ENCODE measurements at regions not wholly inside any gene's neighbourhood (a gene's known extent, or its start where the extent isn't known, plus 50 kb on each side); places are given as distances from the start of the nearest gene placed in this dataset.

- no peaks in the 10 kb centered on the region for H3K23me2 ChIP-seq (ENCODE audit: insufficient read length, low read depth, low read length, poor library complexity, severe bottlenecking)
- H3K4me2 ChIP-seq (ENCODE audit: insufficient read depth, insufficient read length, low read length), result no peak overlapping the region
- H3K27ac ChIP-seq (ENCODE audit: insufficient read length, low read depth, low read length), result no peak overlapping the region
- no peaks in the 10 kb centered on the region for H3K9me3 ChIP-seq (ENCODE audit: control insufficient read depth, low read depth, low read length)
- no peaks in the 10 kb centered on the region for H3K27me3 ChIP-seq (ENCODE audit: insufficient read depth, low read length)
- H3K79me2 ChIP-seq (ENCODE audit: insufficient read depth, low read length), result no peaks in the 10 kb centered on the region
- no peak overlapping the region for H2AK5ac ChIP-seq (ENCODE audit: insufficient read length, low read length)
- H3K9me3 Mint-ChIP-seq, result peaks cover 0 to 5% of the 10 kb centered on the region in 2 experiments; a peak in 3 of 5 replicates
- no CpG with 5 or more reads among the region's 3 CpGs for WGBS (ENCODE audit: extremely low coverage, insufficient read length, low lambda C conversion rate)
- no peak overlapping the region for H4K5ac ChIP-seq (ENCODE audit: insufficient read length, low read depth, low read length)
- no peak overlapping the region for H3K56ac ChIP-seq (ENCODE audit: insufficient read length, low read depth, low read length)
- H3K23ac ChIP-seq (ENCODE audit: insufficient read length, low read depth, low read length), result no peak overlapping the region
- DNase-seq, result no peak
- H3K36me3 Mint-ChIP-seq (ENCODE audit: insufficient read depth in 1 of 3, low read depth in 3 of 3), result no peaks in the 10 kb centered on the region
- H3K4ac ChIP-seq (ENCODE audit: low read depth, low read length), result no peak overlapping the region
- H3K4me1 ChIP-seq (ENCODE audit: insufficient read depth, low read length), result no peaks in the 10 kb centered on the region
- no peak overlapping the region for H2BK15ac ChIP-seq (ENCODE audit: low read depth, low read length)
- H3K4me3 Mint-ChIP-seq, result no peak overlapping the region
- TF ChIP-seq CTCF (conservative IDR thresholded peaks at IDR 0.05), result no peak
- no peak overlapping the region for H2AFZ ChIP-seq (ENCODE audit: low read length)
- no peak overlapping the region for H4K8ac ChIP-seq (replicated peaks; ENCODE audit: insufficient read length, low read depth, low read length)
- no peak overlapping the region for H2BK5ac ChIP-seq (ENCODE audit: insufficient read length, low read length)
- H3K9ac ChIP-seq (ENCODE audit: extremely low read depth, insufficient read length, low read length), result no peak overlapping the region
- no peak overlapping the region for H3K14ac ChIP-seq (ENCODE audit: insufficient read depth, low read length)
- no peak overlapping the region for H3K27ac Mint-ChIP-seq
- no peaks in the 10 kb centered on the region for H3K79me1 ChIP-seq (ENCODE audit: insufficient read depth, low read depth, low read length, poor library complexity, severe bottlenecking)
- peaks cover 0 to 6% of the 10 kb centered on the region in 2 experiments; a peak in 1 of 4 replicates for H3K4me1 Mint-ChIP-seq
- no peak overlapping the region for H2BK20ac ChIP-seq (ENCODE audit: low read depth, low read length, poor library complexity, severe bottlenecking)
- H3K18ac ChIP-seq (ENCODE audit: insufficient read length, low read depth, low read length), result no peak overlapping the region
- H2BK12ac ChIP-seq (ENCODE audit: insufficient read length, low read depth, low read length), result no peak overlapping the region
- no peak overlapping the region for H3T11ph ChIP-seq (ENCODE audit: low read length)
- H2BK120ac ChIP-seq (ENCODE audit: low read depth, low read length, poor library complexity, severe bottlenecking), result no peak overlapping the region
- H4K91ac ChIP-seq (ENCODE audit: insufficient read length, low read depth, low read length), result no peak overlapping the region
- H3K27me3 Mint-ChIP-seq (ENCODE audit: low read depth), result no peaks in the 10 kb centered on the region
- no peaks in the 10 kb centered on the region for H4K20me1 ChIP-seq (ENCODE audit: control insufficient read depth, insufficient read depth, insufficient read length)
These were observed 1040.3 kb downstream of the TLE1 start for GRCh38 chr9:80649001-80649420.

Measured in H9 (cell line).